Body of pancreas (tissue), 4 donors: ENCODE measurements at regions not wholly inside any gene's neighbourhood (a gene's known extent, or its start where the extent isn't known, plus 50 kb on each side); places are given as distances from the start of the nearest gene placed in this dataset.

Experiments used
- CTCF ChIP-seq, 7 experiments: fragments of 450-650 bp in 4 of 7; fragments of 200-600 bp in 3 of 7; sonication (generic) in 3 of 7; IDR thresholded peaks; one replicate each; pipeline ENCODE4 v1.5.1; 2016 to 2019; ENCODE audit warnings: antibody characterized with exemption in 7 of 7
- POLR2A ChIP-seq, 3 donors: fragments of 450-650 bp; IDR thresholded peaks; one replicate each; pipeline ENCODE4 v1.6.1; 2016; ENCODE audit warnings: antibody characterized with exemption in 3 of 3, mild to moderate bottlenecking in 2 of 3

GRCh38 chr2:16011621-16011960 is 71.2 kb downstream of the MYCN start:
- TF ChIP-seq CTCF (IDR thresholded peaks at IDR 0.05) (no peak), POLR2A (IDR thresholded peaks at IDR 0.05) (no peak)
